ENCODE measurements at regions not wholly inside any gene's neighbourhood (a gene's known extent, or its start where the extent isn't known, plus 50 kb on each side); places are given as distances from the start of the nearest gene placed in this dataset.

DNA sequence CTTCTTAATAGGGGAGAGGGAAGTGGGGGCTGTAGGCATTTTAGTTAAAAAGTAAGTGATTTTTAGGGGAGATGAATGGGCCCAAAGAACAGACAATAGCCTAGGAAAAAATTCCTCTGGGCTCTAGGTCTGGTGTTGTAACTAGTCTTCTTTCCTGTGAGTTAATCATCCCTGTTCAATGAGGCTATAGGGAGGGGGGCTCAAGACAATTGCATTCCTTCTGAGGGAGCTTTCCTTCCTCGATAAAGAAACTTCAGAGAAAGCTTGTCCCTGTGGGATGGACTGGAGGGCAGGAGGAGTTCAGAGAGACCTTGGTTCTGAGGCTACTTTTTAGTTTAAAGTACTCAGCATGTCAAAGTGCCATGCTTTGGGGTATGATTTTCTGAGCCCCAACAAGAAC lies 127.2 kb downstream of the BBS10 start:
- DNase-seq (ENCODE audit: low read depth): no peak

DNA sequence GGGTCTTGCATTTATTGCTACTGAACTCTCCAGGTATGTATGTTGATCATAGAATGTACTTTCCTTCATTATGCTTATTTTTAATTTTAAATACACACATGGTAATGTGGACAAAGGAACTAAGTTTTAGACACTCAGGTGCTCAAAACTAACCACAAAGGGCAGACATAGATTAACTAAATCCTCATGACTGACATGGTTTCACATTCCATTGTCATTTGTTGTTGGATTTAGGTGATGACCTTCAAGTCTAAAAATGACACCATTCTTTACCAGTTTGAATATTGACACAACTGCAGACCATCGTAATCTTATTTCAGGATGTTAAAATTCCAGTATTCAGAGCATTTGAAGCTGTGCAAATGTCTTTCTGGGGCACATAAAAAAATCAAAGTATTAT lies 128.4 kb downstream of the BBS10 start:
- no peak for DNase-seq (ENCODE audit: low read depth)

DNA sequence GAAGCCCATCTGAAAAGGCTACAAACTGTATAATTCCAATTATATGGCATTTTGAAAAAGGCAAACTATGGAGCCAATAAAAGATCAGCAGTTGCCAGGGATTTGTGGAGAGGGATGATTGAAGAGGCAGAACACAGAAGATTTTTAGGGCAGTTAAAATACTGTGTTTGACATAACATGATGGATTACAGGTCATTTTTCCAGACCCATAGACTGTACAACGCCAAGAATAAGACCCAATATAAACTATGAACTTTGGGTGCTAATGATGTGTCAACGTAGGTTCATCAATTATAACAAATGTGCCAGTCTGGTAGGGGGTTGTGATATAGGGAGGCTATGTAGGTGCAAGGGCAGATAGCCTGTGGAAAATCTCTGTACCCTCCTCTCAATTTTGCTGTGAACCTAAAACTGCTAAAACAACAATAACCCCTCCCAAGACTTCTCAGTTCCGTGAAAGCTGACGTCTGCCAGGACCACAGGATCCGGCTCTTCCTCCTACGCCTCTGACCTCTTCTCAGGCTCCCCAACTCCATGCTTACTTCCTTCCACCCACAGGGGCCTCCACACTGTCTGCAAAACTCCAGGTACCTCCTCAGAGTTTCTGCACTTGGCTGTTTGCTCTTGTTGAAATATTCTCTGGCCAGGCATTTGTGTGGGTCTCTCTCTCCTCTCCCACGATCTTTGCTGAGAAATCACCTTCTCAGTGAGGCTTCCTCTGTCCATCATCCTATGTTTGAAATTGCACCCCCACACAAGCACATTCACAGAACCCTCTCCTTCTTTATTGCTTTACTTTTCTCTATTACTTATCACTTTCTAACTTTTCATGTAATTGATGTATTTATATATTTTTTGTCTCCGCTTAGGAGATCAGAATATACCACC lies 131.4 kb downstream of the BBS10 start:
- DNase-seq (ENCODE audit: low read depth): no peak

DNA sequence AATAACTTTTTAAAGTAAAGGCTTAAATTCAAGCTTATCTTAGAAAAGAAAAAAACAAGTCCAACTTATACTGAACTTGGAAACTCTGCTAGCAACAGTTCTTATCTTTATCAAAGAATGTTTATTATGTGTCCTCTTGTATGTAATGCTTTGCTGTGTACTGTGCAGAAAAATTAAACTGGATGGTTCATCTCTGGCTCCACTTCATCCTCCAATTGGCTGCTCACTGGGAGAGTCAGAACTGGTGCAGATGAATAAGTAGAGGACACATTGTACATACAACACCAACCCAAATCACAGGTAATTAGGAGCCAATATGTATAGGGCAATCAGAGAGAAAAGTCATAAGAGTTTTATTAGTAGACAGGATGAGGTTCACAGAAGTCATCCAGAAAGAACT lies 123.6 kb upstream of the NAP1L1 start:
- no peak for DNase-seq (ENCODE audit: low read depth)

DNA sequence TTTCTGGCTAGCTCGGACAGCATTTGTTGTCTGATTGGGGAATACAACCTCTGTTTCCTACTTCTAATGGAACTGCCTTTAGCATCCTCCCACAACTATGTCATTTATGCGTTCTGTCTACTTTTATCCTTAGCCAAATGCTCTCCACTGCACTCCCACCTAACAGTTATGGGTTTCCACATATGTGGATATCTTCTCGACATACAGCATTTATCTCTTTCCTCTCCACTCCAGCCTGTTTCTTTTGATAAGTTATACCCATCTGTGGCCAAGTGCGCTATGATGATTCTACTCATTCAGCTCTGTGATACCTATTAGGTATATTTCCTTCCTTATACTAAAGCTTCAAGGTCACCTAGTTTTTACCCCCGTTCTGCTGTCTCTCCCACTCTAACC lies 122.2 kb upstream of the NAP1L1 start:
- no peak for DNase-seq (ENCODE audit: low read depth)

DNA sequence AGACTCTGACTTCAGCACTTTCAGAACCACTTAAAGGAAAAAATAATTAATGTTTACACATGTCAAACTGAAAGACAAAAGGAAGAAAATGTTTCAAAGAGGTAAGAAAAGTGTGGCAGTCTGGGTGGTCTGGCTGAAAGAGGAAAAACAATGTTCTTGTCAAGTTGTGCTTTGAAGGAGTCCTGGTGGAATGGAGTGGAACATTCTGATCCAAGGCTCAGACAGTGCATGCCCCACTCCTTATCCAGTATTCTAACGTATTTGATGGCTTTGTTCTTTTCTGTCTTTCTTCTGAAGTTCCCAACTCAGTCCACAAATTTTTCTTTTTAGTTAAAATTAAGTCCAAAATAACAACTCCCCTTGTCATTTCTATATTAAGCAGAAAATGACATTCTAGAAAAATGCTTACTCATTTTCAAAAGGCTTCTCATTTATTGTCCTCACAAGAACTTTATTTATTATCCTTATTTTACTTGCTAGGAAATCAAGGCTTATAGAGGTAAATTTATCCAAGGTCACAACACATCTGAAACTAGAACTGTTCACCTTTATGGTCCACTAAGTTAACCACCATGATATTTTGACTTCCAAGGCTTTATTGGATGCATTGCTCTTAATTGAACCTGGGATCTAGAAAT lies 121.7 kb upstream of the NAP1L1 start:
- DNase-seq (ENCODE audit: low read depth): no peak

DNA sequence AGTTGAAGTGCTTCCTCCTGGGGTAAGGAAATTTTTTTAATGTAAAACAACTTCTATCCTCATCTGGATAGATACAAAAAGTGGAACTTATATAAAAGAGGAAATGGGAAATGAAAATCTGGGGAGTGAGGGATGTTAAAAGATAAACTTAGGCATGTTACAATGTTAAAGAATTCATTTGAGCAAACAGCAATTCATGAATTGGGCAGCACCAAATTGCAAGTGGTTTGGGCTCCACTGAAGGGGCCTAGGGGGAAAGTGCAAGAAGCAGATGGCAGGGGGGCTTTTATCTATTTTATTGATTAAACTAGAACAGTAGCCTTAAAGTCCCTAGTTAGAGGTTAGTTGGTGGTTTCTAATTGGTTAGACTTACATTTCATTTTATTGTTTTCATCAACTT lies 118.1 kb upstream of the NAP1L1 start:
- no peak for DNase-seq (ENCODE audit: low read depth)

DNA sequence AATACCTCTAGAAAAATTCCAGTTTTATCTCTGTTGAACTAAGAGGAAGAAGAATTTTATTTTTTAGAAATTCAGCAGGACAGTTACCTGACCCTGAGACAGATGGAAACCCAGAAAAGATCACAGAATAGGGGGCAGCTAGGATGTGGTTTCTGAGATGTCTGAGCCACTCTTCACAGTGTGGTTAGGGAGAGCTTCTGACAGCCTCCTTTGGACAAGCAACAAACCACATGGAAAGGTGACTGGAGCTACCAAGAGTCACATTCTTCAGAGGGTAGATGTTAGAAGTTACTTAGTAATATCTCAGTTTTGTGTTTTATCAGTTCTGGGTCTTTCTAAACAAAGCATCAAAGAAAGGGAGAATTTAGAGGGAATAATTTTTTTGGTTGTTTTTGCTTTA lies 117.3 kb upstream of the NAP1L1 start:
- peak; percentile 70 for DNase-seq (ENCODE audit: low read depth)

DNA sequence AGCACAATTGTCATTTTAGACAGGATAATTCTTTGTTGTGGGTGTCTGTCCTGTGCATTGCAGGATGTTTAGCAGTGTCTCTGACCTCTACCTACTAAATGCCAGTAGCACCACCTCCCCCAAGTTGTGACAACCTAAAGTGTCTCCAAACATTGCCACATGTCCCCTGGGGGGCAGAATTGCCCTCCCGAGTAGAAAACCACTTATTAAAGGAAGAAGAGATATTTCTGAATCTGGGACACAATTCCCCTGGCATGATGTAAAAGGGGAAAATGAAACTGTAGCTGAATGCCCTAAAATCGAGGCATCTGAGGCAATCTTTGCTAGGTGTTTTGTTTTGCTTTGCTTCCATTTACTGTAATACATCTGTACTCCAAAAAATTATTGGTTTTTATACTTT lies 116.8 kb upstream of the NAP1L1 start:
- DNase-seq (ENCODE audit: low read depth): peak; percentile 38

DNA sequence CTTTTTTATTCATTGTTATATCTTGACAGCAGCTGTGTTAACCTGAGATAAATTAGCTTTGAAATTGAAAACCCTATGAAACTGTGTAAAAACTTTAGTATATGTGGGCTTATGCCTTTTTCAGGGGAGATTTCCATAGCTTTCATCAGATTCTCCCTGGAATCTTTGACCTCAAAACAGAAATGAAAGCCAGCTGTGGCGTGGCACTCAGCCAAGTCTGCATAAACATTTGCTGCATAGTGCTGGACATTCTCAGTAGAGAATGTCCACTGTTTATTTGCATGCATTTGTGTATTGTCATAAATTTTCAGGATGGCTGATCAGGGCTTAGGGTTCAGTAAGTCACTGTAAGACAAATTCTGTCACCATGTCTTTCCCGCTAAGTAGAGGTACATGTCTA lies 115.3 kb upstream of the NAP1L1 start:
- peak; percentile 84 for DNase-seq (ENCODE audit: low read depth)

DNA sequence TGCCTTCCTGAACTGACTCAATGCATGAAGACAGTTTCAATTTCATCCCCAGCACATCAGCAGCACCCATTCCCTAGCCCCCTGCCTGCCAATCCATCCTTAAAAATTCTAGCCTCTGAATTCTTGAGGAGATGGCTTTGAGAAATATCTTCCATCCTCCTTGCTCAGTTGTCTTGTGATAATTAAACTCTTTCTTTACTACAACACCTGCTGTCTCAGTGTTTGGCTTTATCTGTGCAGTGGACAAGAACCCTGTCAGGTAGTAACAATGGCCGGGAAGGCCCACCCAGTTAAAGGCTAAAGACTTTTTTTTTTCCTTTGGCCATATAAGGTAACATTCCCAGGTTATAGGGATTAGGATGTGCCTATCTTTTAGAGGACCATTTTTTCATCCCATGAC lies 114.4 kb upstream of the NAP1L1 start:
- DNase-seq (ENCODE audit: low read depth): no peak

DNA sequence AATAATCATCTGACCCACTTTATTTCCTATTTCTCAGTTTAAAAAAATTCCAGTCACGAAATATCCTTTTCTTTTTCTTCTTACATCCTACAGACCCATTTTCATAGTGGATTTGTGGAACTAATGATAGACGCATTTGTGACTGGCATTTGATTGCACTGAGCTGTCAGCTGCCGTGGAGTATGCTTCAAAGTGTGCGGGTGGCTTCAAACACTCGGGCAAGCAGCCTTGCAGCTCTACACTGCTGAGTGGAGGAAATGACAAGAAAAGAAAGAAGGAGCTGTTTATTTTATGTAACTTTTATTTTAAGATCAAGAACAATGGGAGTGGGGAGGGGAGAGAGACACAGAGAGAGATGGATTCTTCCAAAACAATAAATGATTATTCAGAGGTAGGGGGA lies 112.8 kb upstream of the NAP1L1 start:
- DNase-seq (ENCODE audit: low read depth): no peak

DNA sequence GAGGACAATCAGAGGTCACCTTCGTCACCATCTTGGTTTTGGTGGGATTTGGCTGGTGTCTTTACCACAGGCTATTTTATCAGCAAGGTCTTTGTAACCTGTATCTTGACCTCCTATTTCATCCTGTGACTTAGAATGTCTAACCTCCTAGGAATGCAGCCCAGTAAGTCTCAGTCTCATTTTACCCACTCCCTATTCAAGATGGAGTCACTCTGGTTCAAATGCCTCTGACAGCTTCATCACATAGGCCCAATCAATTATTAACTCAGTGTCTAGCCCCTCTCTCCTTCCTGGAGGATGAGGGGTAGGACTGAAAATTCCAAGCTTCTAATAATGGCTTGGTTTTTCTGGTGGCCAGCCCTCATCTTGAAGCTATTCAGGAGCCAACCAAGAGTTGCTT lies 111.4 kb upstream of the NAP1L1 start:
- no peak for DNase-seq (ENCODE audit: low read depth)

DNA sequence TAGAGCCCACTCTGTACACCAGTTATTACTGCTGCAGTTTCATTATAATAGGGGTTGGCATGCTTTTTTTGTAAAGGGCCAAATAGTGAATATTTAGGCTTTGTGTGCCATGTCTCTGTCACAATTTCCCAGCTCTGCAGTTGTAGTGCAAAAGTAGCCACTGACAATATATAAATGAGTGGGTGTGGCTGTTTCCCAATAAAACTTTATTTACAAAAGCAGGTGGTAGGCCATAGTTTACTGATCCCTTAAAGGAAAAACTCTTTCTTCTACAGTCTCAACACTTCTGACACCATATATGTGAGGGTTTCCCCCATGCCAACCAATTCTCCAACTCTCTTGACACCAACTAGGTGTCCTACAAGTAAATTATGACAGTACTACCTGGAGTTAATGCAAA lies 110.2 kb upstream of the NAP1L1 start:
- no peak for DNase-seq (ENCODE audit: low read depth)

DNA sequence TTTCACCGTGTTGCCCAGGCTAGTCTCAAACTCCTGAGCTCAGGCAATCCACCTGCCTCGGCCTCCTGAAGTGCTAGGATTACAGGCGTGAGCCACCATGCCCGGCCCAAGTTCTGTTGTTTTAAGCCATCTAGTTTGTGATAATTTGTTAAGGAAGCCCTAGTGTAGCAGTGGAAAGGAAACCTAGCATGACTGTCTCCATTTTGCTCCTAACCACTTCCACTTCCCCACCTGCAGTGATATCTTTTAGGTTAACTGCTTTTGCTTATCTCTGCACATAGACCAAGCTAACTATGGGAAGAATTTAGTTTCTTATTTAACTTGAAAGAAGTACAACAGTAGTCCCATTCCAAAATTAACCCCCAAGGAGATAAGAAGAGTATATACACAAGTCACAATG lies 109.5 kb upstream of the NAP1L1 start:
- DNase-seq (ENCODE audit: low read depth): no peak

DNA sequence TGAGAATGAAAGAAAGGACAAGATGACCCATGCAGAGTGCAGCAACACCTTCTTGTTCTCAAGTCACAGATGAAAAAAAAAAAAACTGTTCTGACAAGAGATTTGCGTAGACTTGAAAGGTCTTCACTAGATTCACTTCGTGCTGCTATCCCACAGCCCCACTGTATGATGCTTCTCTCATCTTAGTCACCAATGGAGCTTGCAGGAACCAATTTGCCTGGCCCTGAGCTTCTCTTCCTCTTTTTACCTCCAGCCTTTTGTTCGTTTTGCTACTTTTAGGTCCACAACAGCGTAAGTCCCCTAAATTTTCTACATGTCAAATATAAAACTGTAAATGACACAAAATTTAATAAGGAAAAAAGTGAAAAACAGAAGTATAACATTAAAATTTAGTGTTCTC lies 107.9 kb upstream of the NAP1L1 start:
- no peak for DNase-seq (ENCODE audit: low read depth)

DNA sequence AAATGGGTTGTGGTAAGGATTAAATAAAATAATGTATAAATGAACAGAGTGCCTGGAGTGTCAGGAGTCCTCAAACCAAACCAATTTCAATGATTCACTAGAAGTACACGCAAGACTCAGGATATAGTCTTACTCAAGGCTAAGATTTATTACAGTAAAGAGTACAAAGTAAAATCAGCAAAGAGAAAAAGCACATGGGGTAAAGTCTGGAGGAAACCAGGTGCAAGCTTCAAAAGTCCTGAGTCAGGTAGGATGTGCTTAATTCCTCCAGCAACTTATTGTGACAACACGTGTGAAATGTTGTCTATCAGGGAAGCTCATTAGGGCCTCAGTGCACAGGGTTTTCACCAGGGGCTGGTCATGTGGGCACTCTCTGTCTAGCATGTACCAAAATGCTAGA lies 105.8 kb upstream of the NAP1L1 start:
- DNase-seq (ENCODE audit: low read depth): no peak

DNA sequence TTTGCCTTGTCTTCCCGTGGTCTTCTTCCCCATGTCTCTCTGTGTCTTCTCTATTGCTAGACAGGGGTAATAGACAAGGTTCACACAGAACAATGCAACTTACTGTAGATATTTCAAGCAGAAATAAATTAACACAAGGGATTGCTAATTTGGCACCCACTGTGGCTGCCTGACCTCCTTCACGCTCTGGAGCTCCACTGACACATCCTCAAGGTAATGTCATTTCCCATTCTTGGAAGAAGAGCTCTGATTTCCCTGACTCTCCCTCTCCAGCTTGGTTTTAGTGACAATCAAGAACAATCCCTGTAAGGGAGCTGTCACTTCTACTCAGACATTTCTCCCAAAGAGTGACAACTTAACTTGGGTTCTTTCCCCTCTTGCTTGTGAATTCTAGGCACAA lies 105.4 kb upstream of the NAP1L1 start:
- no peak for DNase-seq (ENCODE audit: low read depth)

DNA sequence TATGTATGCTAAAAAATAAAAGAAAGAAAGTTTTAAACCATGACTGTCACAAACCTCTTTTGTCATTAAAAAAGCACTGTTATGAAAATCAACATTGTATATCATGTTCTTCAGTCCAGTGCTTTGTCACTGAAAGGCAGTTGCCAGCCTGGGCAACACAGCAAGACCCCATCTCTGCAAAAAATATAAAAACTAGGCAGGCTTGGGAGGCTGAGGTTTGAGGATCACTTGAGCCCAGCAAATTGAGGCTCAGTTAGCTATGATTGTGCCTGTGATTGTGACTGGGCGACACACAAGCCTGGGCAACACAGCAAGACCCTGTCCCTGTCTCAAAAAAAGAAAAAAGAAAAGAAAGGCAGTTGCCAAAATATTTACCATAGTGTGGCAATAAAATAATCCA lies 102.7 kb upstream of the NAP1L1 start:
- DNase-seq (ENCODE audit: low read depth): no peak

DNA sequence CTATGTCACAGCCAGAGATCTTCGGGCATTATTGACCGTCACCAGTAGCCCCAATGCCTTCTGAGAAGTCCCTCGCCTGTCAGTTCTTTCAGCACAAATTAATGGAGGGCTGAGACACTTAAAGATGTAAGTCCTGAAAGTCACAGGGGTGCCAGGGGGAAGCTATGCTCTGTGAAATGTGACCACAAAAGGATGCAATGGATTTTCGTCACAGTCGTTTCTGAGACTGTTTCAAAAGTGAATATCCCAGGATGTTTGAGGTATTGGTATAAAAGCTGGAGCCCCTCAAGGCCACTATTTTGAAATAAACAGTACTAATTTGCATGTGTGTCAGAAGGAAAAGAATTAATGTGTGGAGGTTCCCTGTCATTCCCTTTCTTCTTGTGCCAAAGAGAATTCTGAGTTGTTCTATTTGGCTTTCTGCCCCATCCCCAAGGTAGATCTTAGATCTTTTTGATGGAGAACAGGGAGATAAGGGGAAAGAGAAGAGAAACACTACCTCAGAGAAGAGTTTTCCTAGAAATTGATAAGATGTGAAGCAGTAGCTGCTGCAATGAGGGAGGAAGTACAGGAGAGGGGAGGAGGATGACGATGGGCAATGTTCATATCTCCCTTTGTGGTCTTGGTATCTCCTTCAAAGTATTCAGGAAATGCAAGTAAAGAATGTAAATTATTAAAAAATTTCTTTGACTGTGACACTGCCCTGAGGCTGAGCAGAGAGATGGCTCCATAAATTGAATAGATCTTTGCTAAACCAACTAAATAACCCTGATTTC lies 101.8 kb upstream of the NAP1L1 start:
- DNase-seq (ENCODE audit: low read depth): peak; percentile 32

DNA sequence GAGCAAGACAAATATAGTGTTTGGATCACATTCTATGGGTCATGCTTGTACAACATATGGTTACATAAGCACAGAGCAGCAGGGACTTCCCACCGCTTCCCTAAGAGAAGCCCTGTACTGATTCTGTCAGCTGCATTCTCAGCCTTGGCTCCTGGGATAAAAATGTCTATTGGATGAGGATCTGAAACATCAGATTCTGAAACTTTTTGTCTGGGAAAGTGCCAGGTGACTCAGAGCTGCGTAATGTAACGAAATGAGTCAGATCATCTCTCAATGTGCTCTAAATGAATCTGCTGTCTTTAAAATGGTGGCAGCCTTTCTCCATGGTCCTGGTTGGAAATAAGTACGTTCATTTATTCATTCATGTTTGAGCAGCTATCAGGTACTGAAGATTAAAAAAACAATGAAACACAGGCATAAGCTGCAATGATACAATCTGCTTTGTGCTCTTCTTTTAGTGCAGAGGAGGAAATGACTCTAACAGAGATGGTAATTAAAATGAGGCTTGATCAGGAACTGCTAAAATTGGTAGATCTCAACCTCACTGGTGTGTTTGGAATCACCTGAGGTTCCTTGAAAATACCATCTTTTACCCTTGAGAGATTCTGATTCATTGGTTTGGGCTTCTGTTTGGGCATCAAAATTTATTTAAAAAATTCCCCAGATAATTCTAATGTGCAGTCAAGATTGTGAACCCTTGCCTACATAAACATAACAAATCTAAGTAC lies 99.1 kb upstream of the NAP1L1 start:
- DNase-seq (ENCODE audit: low read depth): peak; percentile 97
